ENCODE measurements at regions not wholly inside any gene's neighbourhood (a gene's known extent, or its start where the extent isn't known, plus 50 kb on each side); places are given as distances from the start of the nearest gene placed in this dataset.
"Not testable (repeated sequence)": the region's sequence is repeated elsewhere in the genome, so short reads cannot be mapped to it uniquely, and the experiment has no call there.

DNA sequence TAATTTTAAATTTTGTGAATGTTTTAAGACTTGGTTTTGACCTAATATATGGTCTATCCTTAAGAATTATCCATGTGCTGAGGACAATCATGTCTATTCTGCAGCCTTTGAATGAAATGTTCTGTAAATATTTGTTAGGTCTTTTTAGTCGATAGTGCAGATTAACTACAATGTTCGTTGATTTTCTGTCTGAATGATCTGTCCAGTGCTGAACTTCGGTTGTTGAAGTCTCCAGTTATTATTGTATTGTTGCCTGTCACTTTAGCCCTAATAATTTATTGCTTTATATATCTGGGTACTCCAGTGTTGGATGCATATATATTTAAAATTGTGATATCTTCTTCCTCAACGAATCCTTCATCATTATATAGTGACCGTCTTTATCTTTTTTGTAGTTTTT, 218.3 kb upstream of the ZC4H2 start:
- Histone ChIP-seq H3K27me3 (ENCODE audit: control insufficient read depth in 3 of 3, insufficient read depth in 3 of 3, low read length in 3 of 3) (no peaks in the 10 kb centered on the region), H3K9me3 (ENCODE audit: control insufficient read depth in 3 of 3, low read length in 3 of 3) (no peaks in the 10 kb centered on the region), H3K4me3 (ENCODE audit: low read length in 3 of 3) (no peak overlapping the region), H3K27ac (ENCODE audit: low read depth, low read length) (no peak overlapping the region), H3K36me3 (ENCODE audit: control insufficient read depth in 3 of 3, insufficient read depth in 3 of 3, low read length in 3 of 3) (no peaks in the 10 kb centered on the region), H3K9ac (ENCODE audit: low read depth in 1 of 3, low read length in 3 of 3) (no peak overlapping the region), H3K4me1 (ENCODE audit: control insufficient read depth in 3 of 3, insufficient read depth in 3 of 3, low read length in 3 of 3) (no peaks in the 10 kb centered on the region)

DNA sequence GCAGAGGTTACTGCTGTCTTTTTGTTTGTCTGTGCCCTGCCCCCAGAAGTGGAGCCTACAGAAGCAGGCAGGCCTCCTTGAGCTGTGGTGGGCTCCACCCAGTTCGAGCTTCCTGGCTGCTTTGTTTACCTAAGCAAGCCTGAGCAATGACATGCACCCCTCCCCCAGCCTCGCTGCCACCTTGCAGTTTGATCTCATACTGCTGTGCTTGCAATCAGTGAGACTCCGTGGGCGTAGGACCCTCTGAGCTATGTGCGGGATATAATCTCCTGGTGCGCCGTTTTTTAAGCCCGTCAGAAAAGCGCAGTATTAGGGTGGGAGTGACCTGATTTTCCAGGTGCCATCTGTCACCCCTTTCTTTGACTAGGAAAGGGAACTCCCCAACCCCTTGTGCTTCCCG, 187.1 kb upstream of the ZC4H2 start:
- not testable (repeated sequence) for H3K36me3 ChIP-seq (ENCODE audit: control insufficient read depth in 3 of 3, insufficient read depth in 3 of 3, low read length in 3 of 3); H3K9me3 ChIP-seq (ENCODE audit: control insufficient read depth in 3 of 3, low read length in 3 of 3); H3K9ac ChIP-seq (ENCODE audit: low read depth in 1 of 3, low read length in 3 of 3); H3K4me1 ChIP-seq (ENCODE audit: control insufficient read depth in 3 of 3, insufficient read depth in 3 of 3, low read length in 3 of 3); H3K27ac ChIP-seq (ENCODE audit: low read depth, low read length); H3K4me3 ChIP-seq (ENCODE audit: low read length in 3 of 3); H3K27me3 ChIP-seq (ENCODE audit: control insufficient read depth in 3 of 3, insufficient read depth in 3 of 3, low read length in 3 of 3)

DNA sequence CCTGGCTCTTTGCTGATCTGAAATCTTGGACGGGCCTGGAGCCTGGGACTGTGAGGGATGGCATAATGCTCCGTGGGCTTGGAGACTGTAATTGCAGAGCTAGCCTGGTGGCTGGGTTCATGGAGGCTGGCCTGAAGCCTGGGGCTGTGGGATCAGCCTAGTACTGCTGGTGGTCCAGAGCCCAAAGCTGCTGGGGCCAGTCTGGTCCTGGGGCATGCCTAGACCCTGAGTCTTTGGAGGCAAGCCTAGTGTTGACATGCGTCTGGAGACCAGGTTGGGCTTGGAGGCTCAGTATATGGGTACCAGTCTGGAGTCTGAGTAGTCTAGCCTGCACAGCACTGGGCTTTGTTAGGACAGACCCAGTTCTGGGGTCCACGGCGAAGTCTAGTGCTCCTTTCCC, 172.0 kb upstream of the ZC4H2 start:
- Histone ChIP-seq H3K36me3 (ENCODE audit: control insufficient read depth in 3 of 3, insufficient read depth in 3 of 3, low read length in 3 of 3) (no peaks in the 10 kb centered on the region), H3K4me1 (ENCODE audit: control insufficient read depth in 3 of 3, insufficient read depth in 3 of 3, low read length in 3 of 3) (no peaks in the 10 kb centered on the region), H3K27me3 (ENCODE audit: control insufficient read depth in 3 of 3, insufficient read depth in 3 of 3, low read length in 3 of 3) (no peaks in the 10 kb centered on the region), H3K27ac (ENCODE audit: low read depth, low read length) (no peak overlapping the region), H3K4me3 (ENCODE audit: low read length in 3 of 3) (no peak overlapping the region), H3K9ac (ENCODE audit: low read depth in 1 of 3, low read length in 3 of 3) (no peak overlapping the region), H3K9me3 (ENCODE audit: control insufficient read depth in 3 of 3, low read length in 3 of 3) (no peaks in the 10 kb centered on the region)

DNA sequence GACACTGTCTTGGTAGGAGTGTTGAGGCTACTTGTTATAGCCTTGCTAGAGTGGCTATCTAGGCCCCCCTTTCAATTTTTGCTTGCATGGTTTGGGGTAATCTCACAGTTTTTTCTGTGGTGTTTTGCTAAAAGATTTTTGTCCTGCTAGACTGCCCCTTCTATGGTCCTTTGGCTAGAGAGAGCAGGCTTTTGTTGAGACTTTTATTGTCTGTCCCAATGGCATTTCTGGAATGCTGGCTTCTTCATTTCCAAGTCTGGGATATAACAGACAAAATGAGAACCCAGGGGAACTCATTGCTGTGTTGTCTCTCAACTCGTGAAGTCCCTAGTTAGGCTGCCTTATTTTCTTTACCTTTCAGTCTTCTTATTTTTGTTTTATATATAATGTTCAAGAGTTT, 160.2 kb upstream of the ZC4H2 start:
- Histone ChIP-seq H3K9ac (ENCODE audit: low read depth in 1 of 3, low read length in 3 of 3) (no peak overlapping the region), H3K27me3 (ENCODE audit: control insufficient read depth in 3 of 3, insufficient read depth in 3 of 3, low read length in 3 of 3) (no peaks in the 10 kb centered on the region), H3K27ac (ENCODE audit: low read depth, low read length) (no peak overlapping the region), H3K36me3 (ENCODE audit: control insufficient read depth in 3 of 3, insufficient read depth in 3 of 3, low read length in 3 of 3) (no peaks in the 10 kb centered on the region), H3K4me1 (ENCODE audit: control insufficient read depth in 3 of 3, insufficient read depth in 3 of 3, low read length in 3 of 3) (no peaks in the 10 kb centered on the region), H3K4me3 (ENCODE audit: low read length in 3 of 3) (no peak overlapping the region), H3K9me3 (ENCODE audit: control insufficient read depth in 3 of 3, low read length in 3 of 3) (no peaks in the 10 kb centered on the region)

DNA sequence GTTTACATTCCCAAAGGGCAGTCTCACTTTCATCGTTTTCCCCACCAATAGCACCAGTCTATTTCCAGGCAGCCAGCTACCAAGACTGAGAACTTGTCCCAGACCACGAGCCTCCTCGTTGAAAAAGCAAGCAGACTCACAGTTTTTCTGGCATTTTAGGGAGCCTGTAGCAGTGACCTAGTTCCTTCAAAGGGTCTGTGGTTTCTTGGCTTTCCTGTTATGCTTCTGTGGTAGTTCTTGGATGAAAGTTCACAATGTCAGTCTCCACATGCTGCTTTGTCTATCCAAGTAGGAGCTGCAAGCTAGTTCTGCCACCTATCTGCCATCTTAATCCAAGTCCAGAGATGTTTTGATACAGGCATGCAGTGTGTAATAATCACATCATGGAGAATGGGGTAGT, 151.6 kb upstream of the ZC4H2 start:
- Histone ChIP-seq H3K9ac (ENCODE audit: low read depth in 1 of 3, low read length in 3 of 3) (no peak overlapping the region), H3K27ac (ENCODE audit: low read depth, low read length) (no peak overlapping the region), H3K4me3 (ENCODE audit: low read length in 3 of 3) (no peak overlapping the region), H3K36me3 (ENCODE audit: control insufficient read depth in 3 of 3, insufficient read depth in 3 of 3, low read length in 3 of 3) (no peaks in the 10 kb centered on the region), H3K4me1 (ENCODE audit: control insufficient read depth in 3 of 3, insufficient read depth in 3 of 3, low read length in 3 of 3) (no peaks in the 10 kb centered on the region), H3K27me3 (ENCODE audit: control insufficient read depth in 3 of 3, insufficient read depth in 3 of 3, low read length in 3 of 3) (no peaks in the 10 kb centered on the region), H3K9me3 (ENCODE audit: control insufficient read depth in 3 of 3, low read length in 3 of 3) (no peaks in the 10 kb centered on the region)

DNA sequence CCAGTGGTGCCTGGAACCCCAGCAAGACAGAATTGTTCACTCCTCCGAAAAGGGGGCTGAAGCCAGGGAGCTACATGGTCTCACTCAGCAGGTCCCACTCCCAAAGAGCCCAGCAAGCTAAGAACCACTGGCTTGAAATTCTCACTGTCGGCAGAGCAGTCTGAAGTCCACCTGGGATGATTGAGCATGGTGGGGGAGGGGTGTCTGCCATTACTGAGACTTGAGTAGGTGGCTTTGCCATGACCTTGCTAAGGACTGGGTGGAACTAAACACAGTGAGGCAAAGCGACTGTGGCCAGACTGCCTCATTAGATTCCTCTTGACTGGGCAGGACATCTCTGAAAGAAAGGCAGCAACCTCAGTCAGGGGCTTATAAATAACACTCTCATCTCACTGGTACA, 122.6 kb upstream of the ZC4H2 start:
- Histone ChIP-seq H3K27me3 (ENCODE audit: control insufficient read depth in 3 of 3, insufficient read depth in 3 of 3, low read length in 3 of 3) (no peaks in the 10 kb centered on the region), H3K4me3 (ENCODE audit: low read length in 3 of 3) (no peak overlapping the region), H3K4me1 (ENCODE audit: control insufficient read depth in 3 of 3, insufficient read depth in 3 of 3, low read length in 3 of 3) (no peaks in the 10 kb centered on the region), H3K27ac (ENCODE audit: low read depth, low read length) (no peak overlapping the region), H3K36me3 (ENCODE audit: control insufficient read depth in 3 of 3, insufficient read depth in 3 of 3, low read length in 3 of 3) (no peaks in the 10 kb centered on the region), H3K9ac (ENCODE audit: low read depth in 1 of 3, low read length in 3 of 3) (no peak overlapping the region), H3K9me3 (ENCODE audit: control insufficient read depth in 3 of 3, low read length in 3 of 3) (no peaks in the 10 kb centered on the region)

DNA sequence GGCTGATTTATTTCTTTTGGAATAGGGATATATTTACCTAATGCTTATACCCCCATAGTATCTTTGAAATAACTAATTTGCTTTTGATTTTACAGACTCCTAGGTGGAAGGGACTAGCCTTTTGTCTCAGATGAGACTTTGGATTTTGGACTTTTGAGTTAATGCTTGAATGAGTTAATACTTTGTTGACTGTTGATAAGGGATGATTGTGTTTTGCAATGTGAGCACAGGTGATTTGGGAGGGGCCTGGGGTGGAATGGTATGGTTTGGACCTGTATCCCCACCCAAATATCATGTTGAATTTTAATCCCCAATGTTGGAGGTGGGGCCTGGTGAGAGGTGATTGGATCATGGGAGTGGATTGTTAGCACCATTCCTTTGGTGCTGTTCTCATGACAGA, 117.4 kb upstream of the ZC4H2 start:
- H3K9ac ChIP-seq (ENCODE audit: low read depth in 1 of 3, low read length in 3 of 3): no peak overlapping the region
- no peaks in the 10 kb centered on the region for H3K36me3 ChIP-seq (ENCODE audit: control insufficient read depth in 3 of 3, insufficient read depth in 3 of 3, low read length in 3 of 3)
- H3K27ac ChIP-seq (ENCODE audit: low read depth, low read length): no peak overlapping the region
- H3K27me3 ChIP-seq (ENCODE audit: control insufficient read depth in 3 of 3, insufficient read depth in 3 of 3, low read length in 3 of 3): no peaks in the 10 kb centered on the region
- no peaks in the 10 kb centered on the region for H3K9me3 ChIP-seq (ENCODE audit: control insufficient read depth in 3 of 3, low read length in 3 of 3)
- no peaks in the 10 kb centered on the region for H3K4me1 ChIP-seq (ENCODE audit: control insufficient read depth in 3 of 3, insufficient read depth in 3 of 3, low read length in 3 of 3)
- no peak overlapping the region for H3K4me3 ChIP-seq (ENCODE audit: low read length in 3 of 3)

DNA sequence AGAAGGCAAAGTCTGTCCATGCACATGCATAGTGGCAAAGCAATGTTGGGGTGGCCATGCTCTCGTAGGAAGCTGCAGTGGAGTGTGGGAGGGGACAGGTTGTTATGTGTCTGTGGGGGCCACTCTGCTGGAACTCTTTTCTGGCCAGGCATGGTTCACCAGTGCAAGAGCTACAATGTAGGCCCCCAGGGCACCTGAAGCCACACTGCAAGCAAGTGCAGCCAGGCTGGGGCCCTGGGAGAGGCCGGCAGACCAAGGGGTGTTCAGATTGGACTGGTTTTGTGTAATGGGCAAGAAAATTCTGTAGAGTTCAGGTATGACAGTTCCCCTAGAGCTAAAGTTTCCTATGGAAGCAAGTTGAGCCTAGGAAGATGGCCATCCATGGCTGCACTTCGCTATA, 97.0 kb upstream of the ZC4H2 start:
- Histone ChIP-seq H3K4me3 (ENCODE audit: low read length in 3 of 3) (no peak overlapping the region), H3K4me1 (ENCODE audit: control insufficient read depth in 3 of 3, insufficient read depth in 3 of 3, low read length in 3 of 3) (no peaks in the 10 kb centered on the region), H3K9ac (ENCODE audit: low read depth in 1 of 3, low read length in 3 of 3) (no peak overlapping the region), H3K27me3 (ENCODE audit: control insufficient read depth in 3 of 3, insufficient read depth in 3 of 3, low read length in 3 of 3) (no peaks in the 10 kb centered on the region), H3K9me3 (ENCODE audit: control insufficient read depth in 3 of 3, low read length in 3 of 3) (peaks cover 0 to 2% (median 0%) of the 10 kb centered on the region in 3 donors), H3K36me3 (ENCODE audit: control insufficient read depth in 3 of 3, insufficient read depth in 3 of 3, low read length in 3 of 3) (no peaks in the 10 kb centered on the region), H3K27ac (ENCODE audit: low read depth, low read length) (no peak overlapping the region)

DNA sequence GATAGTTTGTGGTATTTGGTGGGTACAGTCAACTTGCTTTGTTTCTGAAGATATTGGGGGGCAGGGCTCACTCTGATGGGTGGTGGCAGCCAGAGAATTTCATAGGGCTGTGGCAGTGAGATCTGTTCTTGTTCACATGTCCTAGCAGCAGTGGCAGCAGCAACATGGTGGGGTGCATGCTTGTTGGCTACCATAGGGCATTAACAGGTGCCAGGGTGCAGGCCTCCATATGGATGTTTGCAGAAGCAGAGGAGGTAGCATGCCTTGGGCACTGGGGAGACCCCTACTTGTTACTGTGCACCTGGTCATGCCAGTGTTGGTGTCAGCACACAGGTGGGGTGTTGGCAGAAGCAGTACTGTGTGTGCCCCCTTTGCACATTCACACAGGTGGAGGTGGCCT, 96.3 kb upstream of the ZC4H2 start:
- Histone ChIP-seq H3K27me3 (ENCODE audit: control insufficient read depth in 3 of 3, insufficient read depth in 3 of 3, low read length in 3 of 3) (no peaks in the 10 kb centered on the region), H3K9me3 (ENCODE audit: control insufficient read depth in 3 of 3, low read length in 3 of 3) (peaks cover 0 to 2% (median 0%) of the 10 kb centered on the region in 3 donors), H3K36me3 (ENCODE audit: control insufficient read depth in 3 of 3, insufficient read depth in 3 of 3, low read length in 3 of 3) (no peaks in the 10 kb centered on the region), H3K4me3 (ENCODE audit: low read length in 3 of 3) (no peak overlapping the region), H3K4me1 (ENCODE audit: control insufficient read depth in 3 of 3, insufficient read depth in 3 of 3, low read length in 3 of 3) (no peaks in the 10 kb centered on the region), H3K9ac (ENCODE audit: low read depth in 1 of 3, low read length in 3 of 3) (no peak overlapping the region), H3K27ac (ENCODE audit: low read depth, low read length) (no peak overlapping the region)

DNA sequence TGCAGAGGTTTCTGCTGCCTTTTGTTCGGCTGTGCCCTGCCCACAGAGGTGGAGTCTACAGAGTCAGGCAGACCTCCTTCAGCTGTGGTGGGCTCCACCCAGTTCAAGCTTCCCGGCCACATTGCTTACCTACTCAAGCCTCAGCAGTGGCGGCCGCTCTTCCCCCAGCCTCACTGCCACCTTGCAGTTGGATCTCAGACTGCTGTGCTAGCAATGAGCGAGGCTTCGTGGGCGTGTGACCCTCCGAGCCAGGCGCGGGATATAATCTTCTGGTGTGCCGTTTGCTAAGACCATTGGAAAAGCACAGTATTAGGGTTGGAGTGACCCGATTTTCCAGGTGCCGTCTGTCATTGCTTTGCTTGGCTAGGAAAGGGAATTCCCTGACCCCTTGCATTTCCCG, 82.4 kb upstream of the ZC4H2 start:
- H3K4me3 ChIP-seq (ENCODE audit: low read length in 3 of 3): not testable (repeated sequence)

DNA sequence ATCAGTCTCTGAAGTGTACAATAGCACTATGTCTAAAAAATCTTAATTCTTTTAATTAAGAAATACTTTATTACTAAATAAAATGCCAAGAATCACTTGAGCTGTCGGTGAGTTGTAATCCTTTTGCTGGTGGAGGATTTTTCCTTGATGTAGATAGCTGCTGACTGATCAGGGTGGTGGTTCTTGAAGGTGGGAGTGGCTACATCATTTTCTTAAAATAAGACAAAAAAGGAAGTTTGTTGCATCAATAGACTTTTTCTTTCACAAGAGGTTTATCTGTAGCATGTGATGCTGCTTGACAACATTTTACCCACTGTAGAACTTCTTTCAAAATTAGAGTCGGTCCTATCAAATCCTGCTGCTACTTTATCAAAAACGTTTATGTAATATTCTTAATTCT, 68.8 kb upstream of the ZC4H2 start:
- Histone ChIP-seq H3K9ac (ENCODE audit: low read depth in 1 of 3, low read length in 3 of 3) (no peak overlapping the region), H3K36me3 (ENCODE audit: control insufficient read depth in 3 of 3, insufficient read depth in 3 of 3, low read length in 3 of 3) (no peaks in the 10 kb centered on the region), H3K27me3 (ENCODE audit: control insufficient read depth in 3 of 3, insufficient read depth in 3 of 3, low read length in 3 of 3) (no peaks in the 10 kb centered on the region), H3K27ac (ENCODE audit: low read depth, low read length) (no peak overlapping the region), H3K9me3 (ENCODE audit: control insufficient read depth in 3 of 3, low read length in 3 of 3) (no peaks in the 10 kb centered on the region), H3K4me1 (ENCODE audit: control insufficient read depth in 3 of 3, insufficient read depth in 3 of 3, low read length in 3 of 3) (no peaks in the 10 kb centered on the region), H3K4me3 (ENCODE audit: low read length in 3 of 3) (no peak overlapping the region)

More for the DNA sequence above, 82.4 kb upstream of the ZC4H2 start:
- not testable (repeated sequence) for H3K4me1 ChIP-seq (ENCODE audit: control insufficient read depth in 3 of 3, insufficient read depth in 3 of 3, low read length in 3 of 3); H3K27ac ChIP-seq (ENCODE audit: low read depth, low read length); H3K9me3 ChIP-seq (ENCODE audit: control insufficient read depth in 3 of 3, low read length in 3 of 3); H3K9ac ChIP-seq (ENCODE audit: low read depth in 1 of 3, low read length in 3 of 3); H3K27me3 ChIP-seq (ENCODE audit: control insufficient read depth in 3 of 3, insufficient read depth in 3 of 3, low read length in 3 of 3); H3K36me3 ChIP-seq (ENCODE audit: control insufficient read depth in 3 of 3, insufficient read depth in 3 of 3, low read length in 3 of 3)
